Stimulated activated CD4-positive, alpha-beta T cell treated with anti-CD3 and anti-CD28 coated beads, Interleukin-15, amount 100 ng/mL, for 24 hours (primary cell): ENCODE measurements at regions not wholly inside any gene's neighbourhood (a gene's known extent, or its start where the extent isn't known, plus 50 kb on each side); places are given as distances from the start of the nearest gene placed in this dataset.

ENCODE experiments used
- DNase-seq: peaks from one replicate; pipeline ENCODE4 v3.0.0-alpha.2; 2020

GRCh38 chr7:24214670-24215069, 69.3 kb upstream of the NPY start:
- DNase-seq, result no peak

DNA sequence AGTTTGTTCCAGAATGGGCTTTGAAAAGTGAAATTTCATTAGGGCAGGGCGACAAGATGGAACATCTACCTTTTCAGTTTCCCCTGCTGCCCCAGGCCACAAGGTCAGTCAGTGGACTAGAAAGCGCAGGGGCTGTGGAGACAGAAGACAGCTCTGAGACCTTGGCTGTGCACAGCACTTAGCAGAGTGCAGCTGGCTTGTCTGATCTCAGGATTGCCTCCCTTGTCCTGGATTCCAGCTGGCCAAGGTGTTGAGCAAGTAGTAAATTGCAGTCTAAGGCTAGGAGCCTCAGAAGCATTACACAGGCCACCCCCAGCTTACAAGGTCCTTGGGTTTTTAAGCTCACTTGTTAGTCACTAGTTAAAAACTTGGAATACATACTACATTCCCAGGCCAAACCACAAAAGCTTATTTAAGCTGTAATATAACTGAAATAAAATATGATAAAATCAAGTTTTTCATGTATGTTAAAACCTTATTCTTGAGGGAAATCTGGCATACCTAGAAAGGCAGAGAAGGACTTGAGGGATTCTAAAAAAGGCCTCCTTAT, 67.3 kb upstream of the NPY start:
- DNase-seq, result no peak

DNA sequence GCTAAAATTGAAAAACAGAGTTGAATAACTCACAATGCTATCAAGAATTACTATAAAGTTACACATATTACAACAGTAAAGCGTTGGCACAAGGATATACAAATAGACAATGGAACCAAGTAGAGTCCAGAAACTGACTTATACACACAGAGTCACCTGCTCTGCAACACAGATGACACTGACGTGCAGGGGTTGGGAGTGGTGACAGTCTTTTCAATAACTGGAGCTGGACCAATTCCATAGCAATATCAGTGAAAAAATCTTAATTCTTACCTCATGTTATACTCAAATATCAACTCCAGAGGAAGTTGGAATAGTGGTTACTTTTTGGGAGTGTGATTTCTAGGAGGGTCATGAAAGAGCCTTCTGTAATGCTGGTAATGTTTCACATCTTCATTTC, 62.5 kb upstream of the NPY start:
- DNase-seq, result no peak

DNA sequence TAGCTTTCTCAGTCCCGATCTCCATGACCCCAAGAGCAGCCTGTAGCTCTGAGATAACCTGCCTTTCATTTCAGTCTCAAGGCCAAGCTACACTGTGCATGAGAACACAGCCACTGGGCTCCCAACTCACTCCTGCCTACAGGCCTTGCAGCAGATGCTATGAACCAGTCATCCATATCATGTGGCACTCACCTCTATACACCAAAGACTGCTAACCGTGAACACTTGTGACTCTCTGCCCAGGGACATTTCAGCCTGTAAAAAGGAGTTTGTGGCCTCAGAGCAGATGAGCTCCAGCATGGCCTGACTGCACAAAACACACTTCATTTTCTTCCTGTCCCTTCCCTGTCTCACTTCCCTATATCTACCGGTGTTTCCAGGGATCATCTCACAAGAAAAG, 56.9 kb upstream of the NPY start:
- DNase-seq, result no peak

- DNase-seq, result peak; percentile 51
Measured at GRCh38 chr7:24227603-24228359, 56.2 kb upstream of the NPY start.

GRCh38 chr7:24229481-24230226, 54.3 kb upstream of the NPY start:
- DNase-seq, result no peak

DNA sequence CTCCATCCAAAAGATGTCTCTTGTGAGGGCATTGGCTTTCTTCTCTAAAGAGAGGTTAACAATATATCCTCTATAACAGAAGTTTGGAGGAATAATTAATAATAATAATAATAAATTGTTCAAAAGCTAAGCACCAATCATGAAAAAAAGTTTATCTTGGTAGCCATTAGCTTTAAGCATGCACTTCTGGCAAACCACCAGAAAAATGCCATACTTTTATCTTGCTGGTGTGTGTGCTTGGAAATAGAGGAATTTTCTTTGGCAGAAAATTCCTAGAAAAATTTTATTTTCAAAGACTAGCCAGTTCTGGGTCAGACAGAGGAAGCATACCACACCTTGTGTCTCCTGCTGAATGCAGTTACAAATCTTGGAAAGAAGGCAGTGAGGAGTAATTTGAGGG, 52.5 kb upstream of the NPY start:
- DNase-seq, result no peak

DNA sequence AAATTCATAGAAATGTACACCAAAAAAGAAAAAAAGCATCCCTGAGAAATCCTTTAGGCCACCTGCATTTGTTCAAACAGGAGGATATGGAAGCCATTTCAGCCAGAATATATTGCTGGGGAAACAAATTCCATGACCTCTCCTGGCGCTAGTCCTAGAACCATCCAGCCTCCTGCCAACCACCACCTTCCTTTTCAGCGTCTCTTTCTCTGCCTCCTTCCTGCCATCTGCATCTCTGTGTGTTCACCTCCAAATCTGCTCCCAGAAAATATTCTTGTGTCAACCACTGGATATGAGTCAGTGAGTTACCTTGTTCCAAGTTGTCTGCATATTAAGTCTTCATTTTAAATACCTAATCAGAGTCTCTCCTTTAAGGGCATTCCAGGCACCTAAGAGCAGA, 50.6 kb upstream of the NPY start:
- no peak for DNase-seq
